GM18861 (cell line): ENCODE measurements at regions not wholly inside any gene's neighbourhood (a gene's known extent, or its start where the extent isn't known, plus 50 kb on each side); places are given as distances from the start of the nearest gene placed in this dataset.

ENCODE experiments used
- ATAC-seq: cut with Tn5 transposase; IDR thresholded peaks from one replicate; pipeline ENCODE4 v1.9.1; 2021; ENCODE audit not compliant: unreplicated experiment

GRCh38 chr2:175475130-175475529 lies 293.6 kb upstream of the ATP5MC3 start:
- ATAC-seq, result no peak

DNA sequence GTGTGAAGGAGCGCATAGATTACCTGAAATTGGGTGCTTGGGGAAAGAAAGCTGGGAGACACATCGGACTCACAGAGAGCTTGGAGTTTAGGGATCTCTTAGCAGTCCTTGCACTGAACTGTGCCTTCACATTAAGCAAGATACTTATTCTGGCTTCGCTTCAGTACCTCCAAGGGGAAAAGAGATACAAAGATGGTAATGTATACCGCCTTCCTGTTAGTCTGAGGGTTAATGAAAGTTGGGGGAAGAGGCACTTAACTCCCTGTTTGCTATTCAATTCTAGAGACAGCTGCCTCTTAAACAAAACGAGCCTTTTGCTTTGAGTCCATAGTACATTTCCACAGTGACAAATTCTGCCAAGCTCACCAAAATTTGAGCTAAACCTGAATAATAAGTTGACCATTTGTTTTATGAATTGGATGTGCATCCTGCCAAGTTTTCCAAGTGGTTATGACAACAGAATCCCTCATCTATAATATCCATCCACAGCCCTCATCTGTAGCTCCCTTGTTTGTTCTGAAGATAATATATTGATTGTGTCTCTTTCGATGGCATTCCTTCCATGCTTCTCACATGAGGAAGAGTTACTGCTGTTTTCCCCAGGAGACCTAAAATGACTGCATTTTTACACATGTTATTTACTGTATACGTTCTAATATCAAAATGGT lies 287.1 kb upstream of the ATP5MC3 start:
- ATAC-seq, result no peak

DNA sequence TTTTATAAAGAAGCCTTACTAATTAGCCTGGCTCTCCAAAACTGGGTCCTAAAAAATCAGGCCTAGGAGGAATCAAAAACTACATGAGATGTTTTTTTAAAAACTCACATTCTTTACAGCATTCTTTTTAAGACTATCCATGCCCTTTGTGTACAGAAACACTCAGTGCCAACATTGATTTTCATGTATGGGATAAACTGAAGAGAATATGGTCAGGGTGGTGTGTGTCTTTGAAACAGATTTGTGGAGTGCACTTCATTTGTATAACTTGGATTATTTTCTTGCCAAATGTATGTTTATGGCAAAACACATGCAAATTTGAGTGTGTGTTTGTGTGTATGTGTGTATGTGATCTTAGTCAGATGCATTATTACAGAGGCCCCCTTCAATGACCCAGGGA lies 283.6 kb upstream of the ATP5MC3 start:
- ATAC-seq, result no peak

- no peak for ATAC-seq
These were observed 282.8 kb upstream of the ATP5MC3 start for GRCh38 chr2:175464311-175464670.

DNA sequence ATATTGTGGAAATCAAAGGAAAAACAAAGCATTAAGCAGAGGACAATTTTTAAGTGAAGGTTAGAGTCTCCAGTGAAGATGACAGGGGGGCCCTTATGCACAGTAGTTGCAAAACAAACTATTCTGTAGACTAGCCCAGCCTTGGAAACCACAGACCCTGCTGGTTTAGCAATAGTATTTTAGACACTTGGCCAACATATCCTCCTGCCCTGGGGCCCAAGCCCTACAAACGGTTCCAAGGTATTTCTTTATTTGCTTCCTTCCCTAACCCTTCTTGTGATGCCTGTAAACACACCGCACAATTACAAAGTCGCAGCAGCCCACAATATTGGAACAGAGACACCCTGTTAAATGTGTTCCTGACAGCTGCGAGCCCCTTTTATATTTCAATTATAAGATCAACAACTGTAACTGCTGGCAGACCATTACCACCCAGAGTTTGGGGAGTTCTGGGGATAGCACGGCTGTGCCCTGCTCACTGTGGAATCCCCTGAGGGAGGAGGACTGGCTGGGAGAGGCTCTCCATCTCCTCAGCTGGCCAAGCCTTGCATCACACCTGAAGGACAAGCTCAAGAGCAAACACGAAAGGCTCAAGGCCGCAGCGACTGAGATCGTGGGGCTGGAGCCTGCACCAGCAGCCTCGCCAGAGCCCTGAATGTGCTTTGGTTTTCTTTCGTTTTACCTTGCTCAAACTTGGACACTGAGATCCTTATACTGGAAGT lies 282.2 kb upstream of the ATP5MC3 start:
- ATAC-seq, result no peak

GRCh38 chr2:175463169-175463568 lies 281.7 kb upstream of the ATP5MC3 start:
- no peak for ATAC-seq

GRCh38 chr2:175462246-175462645 lies 280.7 kb upstream of the ATP5MC3 start:
- ATAC-seq, result no peak

DNA sequence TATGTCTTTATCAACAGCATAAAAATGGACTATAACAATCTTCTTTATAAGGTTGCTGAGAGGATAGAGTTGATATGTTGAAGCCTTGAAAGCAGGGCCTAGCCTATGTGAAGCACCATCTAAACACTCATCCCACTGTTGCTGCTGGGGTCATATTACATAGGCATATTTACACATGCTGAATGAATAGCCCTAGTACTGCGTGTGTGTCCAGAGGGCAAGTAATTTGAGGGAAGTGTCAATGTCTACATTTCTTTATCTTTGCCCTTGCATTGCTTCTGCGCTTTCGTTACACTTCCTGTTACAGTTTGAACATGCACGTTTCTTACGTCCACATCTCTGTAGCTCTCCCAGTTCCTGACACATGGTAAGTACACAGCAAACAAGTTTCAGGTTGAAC lies 280.3 kb upstream of the ATP5MC3 start:
- no peak for ATAC-seq

DNA sequence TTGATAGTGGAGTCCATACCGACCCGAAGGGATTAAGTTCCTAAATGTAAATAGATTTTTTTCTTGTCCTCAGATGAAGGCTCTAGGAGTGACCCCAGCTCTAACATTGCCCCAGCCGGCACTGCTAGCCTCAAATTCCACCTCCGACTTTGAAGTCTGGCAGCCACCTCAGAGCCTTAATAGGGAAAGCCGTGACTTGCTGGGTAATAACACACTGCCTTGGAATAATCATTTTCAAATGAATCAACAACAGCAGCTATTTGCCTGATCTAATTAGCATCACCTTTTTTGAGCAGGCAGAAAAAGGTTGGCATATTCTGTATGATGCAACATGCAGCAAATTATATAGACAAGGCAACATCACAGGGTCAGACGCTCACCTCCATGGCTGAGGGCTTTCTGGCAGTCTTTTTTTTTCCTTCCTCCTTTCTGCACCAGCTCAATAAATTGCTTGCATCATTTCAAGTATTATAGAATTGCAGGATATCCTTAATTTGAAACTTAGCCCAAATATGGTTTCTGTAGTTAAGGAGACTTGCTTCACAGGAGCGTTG lies 276.5 kb upstream of the ATP5MC3 start:
- ATAC-seq, result no peak

GRCh38 chr2:175454953-175455389 lies 273.5 kb upstream of the ATP5MC3 start:
- no peak for ATAC-seq

DNA sequence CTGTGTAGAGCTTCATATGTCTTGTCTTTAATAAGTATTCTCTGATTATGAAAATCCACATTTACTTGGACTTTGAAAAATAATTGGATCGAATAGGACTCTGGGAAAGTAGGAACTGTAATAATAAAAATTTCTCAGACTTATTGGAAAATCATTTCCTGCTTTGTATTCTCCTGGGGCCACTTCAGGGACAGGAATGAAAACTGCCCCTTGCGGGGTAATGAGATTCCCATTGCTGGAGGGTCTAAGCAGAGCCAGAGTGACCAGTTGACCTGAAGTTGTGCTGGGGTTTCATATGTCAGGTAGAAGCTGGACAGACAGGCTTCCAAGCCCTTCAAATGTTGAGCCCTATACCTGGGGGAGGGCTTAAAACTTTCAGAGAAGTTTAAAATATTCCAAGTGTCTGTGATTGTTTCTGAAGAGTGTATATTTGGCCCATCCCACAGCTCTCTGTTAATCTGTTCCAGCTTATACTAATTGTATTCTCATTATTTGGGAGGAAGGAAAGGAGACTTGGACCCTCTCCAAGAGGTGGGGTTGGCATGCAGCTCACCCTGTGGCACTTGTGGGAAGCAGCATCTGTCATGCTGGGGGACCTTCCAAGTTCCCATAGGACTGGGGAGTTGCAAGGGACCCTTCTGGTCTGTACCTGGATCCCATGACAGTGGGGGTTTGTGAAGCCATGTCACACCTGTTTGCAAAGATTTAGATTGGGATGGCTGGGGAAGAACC lies 268.7 kb upstream of the ATP5MC3 start:
- no peak for ATAC-seq

DNA sequence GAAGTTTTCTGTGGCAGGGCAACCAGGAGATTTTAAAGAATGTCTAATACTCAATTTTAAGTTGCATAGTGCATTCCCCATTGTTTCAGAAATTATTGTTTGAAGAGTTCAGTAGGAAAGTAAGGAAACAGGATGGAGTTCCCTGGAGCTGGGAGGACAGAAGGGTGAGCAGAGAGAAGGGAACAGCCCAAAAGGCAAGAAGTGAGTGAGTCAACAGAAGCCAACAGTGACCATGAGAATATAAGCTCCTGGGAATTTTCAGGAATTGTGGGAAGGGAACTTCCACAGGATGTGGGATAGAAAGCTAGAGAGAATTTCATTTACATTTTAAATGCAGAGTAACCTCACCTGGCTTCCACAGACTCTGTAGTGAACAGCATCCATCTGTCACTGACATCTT lies 268.1 kb upstream of the ATP5MC3 start:
- no peak for ATAC-seq

DNA sequence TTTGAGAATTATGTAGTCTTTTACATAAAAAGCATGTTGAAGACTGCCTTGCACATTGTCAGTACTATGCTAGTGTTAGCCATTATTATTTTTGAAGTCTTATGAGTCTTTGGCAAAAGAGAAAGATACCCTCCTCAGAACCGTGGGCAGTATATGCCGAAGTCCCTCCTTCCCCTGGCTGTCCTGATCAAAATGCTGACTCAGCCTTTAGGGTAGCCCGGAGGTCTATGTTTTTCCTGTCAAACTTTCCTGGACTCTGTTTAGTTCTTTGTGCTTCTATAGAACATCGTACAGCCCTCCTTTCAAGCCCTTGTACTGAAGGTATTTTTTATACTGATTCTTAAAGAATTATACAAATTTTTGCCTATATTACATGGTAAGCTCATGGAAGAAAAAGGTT lies 264.7 kb upstream of the ATP5MC3 start:
- no peak for ATAC-seq

GRCh38 chr2:175445281-175445680 lies 263.8 kb upstream of the ATP5MC3 start:
- ATAC-seq, result no peak

DNA sequence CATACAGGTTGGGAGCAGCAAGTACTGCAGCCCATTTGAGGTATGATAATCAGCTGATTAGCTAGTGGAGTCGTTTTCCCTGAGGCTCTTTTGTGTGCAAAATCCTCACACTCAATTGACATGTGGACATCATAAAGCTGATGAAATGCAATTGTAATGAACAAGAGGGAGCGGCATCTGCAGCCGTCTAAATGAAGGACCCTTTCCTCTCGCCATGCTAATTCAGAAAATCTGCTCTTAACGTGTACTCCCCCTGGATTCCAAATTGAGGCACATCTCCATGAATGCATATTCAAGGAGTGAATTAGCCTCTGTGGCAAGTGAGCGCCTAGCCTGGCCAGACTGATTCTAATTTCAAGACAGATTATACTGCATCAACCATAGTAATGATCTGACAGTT lies 260.9 kb upstream of the ATP5MC3 start:
- no peak for ATAC-seq

- ATAC-seq, result no peak
These were observed 259.8 kb upstream of the ATP5MC3 start for GRCh38 chr2:175441181-175441761.

DNA sequence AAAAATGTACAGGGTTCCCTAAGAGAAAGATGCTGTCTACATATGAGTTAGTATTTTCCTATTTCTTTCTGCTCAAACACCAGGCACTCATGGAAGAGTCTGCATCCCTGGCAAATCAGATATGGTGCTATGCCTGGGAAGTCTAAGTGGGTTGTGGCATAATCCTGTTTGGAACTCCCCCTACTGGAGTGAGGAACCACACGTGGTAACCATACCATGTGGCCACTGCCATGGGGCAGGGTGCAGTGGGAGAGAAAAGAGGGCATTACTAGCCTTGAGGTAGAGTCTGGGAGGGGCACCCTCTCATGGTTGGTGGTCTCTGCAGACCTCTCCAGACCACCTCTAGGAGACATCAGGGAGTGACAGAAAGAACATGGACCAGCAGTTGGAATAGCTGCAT lies 257.9 kb upstream of the ATP5MC3 start:
- no peak for ATAC-seq

- ATAC-seq, result no peak
These were observed 255.7 kb upstream of the ATP5MC3 start for GRCh38 chr2:175437167-175437566.

DNA sequence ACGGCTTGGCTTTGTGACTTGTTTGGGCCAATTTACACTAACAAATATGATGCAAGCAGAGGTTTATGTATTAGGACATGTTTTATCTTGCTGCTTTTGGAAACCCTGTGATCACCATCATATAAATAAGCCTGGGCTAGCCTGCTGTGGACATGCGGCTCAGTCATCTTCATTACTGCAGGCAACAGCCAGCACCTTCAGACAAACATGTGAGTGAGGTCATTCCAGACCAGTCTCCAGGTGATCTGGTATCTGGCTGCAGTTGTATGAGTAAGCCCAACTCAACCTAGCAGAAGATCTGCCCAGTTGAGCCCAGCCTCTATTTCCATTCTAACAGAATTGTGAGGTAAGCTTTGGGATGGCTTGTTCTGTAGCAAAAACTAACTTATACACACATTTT lies 254.6 kb upstream of the ATP5MC3 start:
- no peak for ATAC-seq

DNA sequence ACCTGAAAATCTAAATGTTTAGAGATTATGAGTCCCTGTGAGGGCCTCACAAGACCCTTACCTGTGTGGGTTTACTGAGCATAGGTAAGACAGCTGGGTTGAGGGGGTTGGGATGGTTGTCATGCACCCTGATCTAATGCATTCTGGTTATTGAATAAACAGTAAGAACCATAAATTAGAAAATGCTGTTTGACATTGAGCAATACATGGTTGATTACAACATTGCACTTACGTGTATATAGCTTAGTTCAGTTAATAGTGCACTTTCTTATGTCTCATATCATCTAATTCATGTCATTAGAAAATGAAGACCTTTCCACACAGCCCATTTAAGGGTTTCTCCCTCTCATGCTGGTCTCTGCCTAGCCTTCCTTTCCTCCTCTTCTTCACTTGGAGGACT lies 253.5 kb upstream of the ATP5MC3 start:
- ATAC-seq, result no peak

DNA sequence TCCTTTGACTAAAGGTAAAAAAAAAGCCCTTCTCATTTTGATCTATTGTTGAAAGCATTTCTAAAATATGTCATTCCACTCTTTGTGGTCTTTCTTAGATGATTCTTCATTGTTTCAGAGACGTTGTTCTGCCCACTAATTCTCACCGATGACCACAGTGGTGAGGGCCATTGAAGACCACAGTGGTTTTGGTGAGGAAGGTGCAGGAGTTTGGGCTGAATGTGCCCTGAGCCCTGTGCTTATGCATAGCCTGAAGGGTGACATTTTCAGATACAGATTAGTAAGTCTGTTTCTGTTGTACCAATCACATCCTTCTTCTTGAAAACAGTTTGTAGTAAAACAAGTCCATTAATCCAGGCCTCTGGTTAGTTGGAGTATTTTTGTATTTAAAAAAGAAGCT lies 251.3 kb upstream of the ATP5MC3 start:
- ATAC-seq, result no peak

DNA sequence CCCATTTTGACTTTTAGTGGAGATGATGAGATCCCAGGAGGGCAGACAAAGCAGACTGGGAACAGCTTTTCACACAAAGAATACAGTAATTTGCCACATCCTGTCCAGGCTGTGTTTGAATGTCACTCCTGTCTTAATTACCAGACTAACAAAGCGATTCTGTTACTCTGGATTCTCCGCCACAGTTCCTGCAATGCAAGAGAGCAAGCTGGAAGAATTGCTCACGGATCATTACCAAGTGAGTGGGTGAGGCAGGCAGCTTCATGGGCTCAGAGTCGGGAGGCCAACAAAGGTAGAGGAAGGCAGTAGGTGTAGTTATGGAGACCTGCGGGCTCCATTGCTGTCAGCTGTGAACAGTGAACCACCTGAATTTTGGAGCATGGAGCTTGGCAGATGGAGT lies 250.5 kb upstream of the ATP5MC3 start:
- ATAC-seq, result no peak
